ENCODE measurements at regions not wholly inside any gene's neighbourhood (a gene's known extent, or its start where the extent isn't known, plus 50 kb on each side); places are given as distances from the start of the nearest gene placed in this dataset.

- TF ChIP-seq POLR2AphosphoS5 (IDR thresholded peaks at IDR 0.05; ENCODE audit: low read depth, low read length), result no peak
- no peak for TF ChIP-seq TAF1 (IDR thresholded peaks at IDR 0.05; ENCODE audit: borderline replicate concordance, insufficient read depth, low read length)
- TF ChIP-seq FOXP2 (optimal IDR thresholded peaks at IDR 0.05; ENCODE audit: borderline replicate concordance, extremely low read depth, extremely low read length, insufficient read depth), result no peak
- no peak for TF ChIP-seq SIN3A (IDR thresholded peaks at IDR 0.05; ENCODE audit: borderline replicate concordance, insufficient read depth, low read length)
- TF ChIP-seq REST (IDR thresholded peaks at IDR 0.05; ENCODE audit: insufficient read depth in 1 of 2, low read depth in 2 of 2, low read length in 2 of 2), result no peak
Measured at GRCh38 chr7:155373359-155374273, 75.9 kb downstream of the INSIG1 start.

- no peak for TF ChIP-seq SIN3A (IDR thresholded peaks at IDR 0.05; ENCODE audit: borderline replicate concordance, insufficient read depth, low read length)
- TF ChIP-seq FOXP2 (optimal IDR thresholded peaks at IDR 0.05; ENCODE audit: borderline replicate concordance, extremely low read depth, extremely low read length, insufficient read depth), result no peak
- no peak for TF ChIP-seq REST (IDR thresholded peaks at IDR 0.05; ENCODE audit: insufficient read depth in 1 of 2, low read depth in 2 of 2, low read length in 2 of 2)
- no peak for TF ChIP-seq POLR2AphosphoS5 (IDR thresholded peaks at IDR 0.05; ENCODE audit: low read depth, low read length)
- no peak for TF ChIP-seq TAF1 (IDR thresholded peaks at IDR 0.05; ENCODE audit: borderline replicate concordance, insufficient read depth, low read length)
Measured at GRCh38 chr7:155374276-155375252, 76.9 kb downstream of the INSIG1 start.

- TF ChIP-seq REST (IDR thresholded peaks at IDR 0.05; ENCODE audit: insufficient read depth in 1 of 2, low read depth in 2 of 2, low read length in 2 of 2) (0 out of 4 replicates have a peak, but pooled peaks of 1 of the 2 experiments have one; percentile 35), POLR2AphosphoS5 (IDR thresholded peaks at IDR 0.05; ENCODE audit: low read depth, low read length) (no peak), FOXP2 (optimal IDR thresholded peaks at IDR 0.05; ENCODE audit: borderline replicate concordance, extremely low read depth, extremely low read length, insufficient read depth) (peak; percentile 37)
Measured at GRCh38 chr7:155375337-155376277, 77.9 kb downstream of the INSIG1 start.

GRCh38 chr7:155377071-155377837, 79.6 kb downstream of the INSIG1 start:
- TF ChIP-seq POLR2AphosphoS5 (IDR thresholded peaks at IDR 0.05; ENCODE audit: low read depth, low read length) (no peak), REST (IDR thresholded peaks at IDR 0.05; ENCODE audit: insufficient read depth in 1 of 2, low read depth in 2 of 2, low read length in 2 of 2) (no peak), FOXP2 (optimal IDR thresholded peaks at IDR 0.05; ENCODE audit: borderline replicate concordance, extremely low read depth, extremely low read length, insufficient read depth) (no peak), SIN3A (IDR thresholded peaks at IDR 0.05; ENCODE audit: borderline replicate concordance, insufficient read depth, low read length) (no peak), TAF1 (IDR thresholded peaks at IDR 0.05; ENCODE audit: borderline replicate concordance, insufficient read depth, low read length) (no peak)
